ENCODE measurements at regions not wholly inside any gene's neighbourhood (a gene's known extent, or its start where the extent isn't known, plus 50 kb on each side); places are given as distances from the start of the nearest gene placed in this dataset.

DNA sequence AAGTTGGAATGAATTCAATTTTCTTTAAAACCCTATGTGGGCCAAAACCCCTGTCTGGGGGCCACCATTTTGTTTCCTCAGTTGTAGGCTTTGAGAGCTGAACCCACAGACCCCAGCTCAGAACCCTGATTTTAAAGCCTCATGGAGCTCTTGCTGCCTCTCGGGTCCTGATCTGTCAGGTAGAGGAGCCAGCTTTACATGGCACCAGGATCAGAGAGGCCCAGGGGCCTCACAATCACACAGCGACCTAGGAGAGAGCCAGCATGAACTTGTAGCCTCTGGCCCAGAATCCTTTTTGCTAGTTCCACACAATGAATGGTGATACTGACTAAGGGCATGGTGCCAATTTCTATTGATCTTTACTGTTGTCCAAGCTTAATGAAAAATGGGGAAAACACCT, 84.3 kb upstream of the SORCS3 start:
- TF ChIP-seq, protein P1, sequence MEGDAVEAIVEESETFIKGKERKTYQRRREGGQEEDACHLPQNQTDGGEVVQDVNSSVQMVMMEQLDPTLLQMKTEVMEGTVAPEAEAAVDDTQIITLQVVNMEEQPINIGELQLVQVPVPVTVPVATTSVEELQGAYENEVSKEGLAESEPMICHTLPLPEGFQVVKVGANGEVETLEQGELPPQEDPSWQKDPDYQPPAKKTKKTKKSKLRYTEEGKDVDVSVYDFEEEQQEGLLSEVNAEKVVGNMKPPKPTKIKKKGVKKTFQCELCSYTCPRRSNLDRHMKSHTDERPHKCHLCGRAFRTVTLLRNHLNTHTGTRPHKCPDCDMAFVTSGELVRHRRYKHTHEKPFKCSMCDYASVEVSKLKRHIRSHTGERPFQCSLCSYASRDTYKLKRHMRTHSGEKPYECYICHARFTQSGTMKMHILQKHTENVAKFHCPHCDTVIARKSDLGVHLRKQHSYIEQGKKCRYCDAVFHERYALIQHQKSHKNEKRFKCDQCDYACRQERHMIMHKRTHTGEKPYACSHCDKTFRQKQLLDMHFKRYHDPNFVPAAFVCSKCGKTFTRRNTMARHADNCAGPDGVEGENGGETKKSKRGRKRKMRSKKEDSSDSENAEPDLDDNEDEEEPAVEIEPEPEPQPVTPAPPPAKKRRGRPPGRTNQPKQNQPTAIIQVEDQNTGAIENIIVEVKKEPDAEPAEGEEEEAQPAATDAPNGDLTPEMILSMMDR (IDR thresholded peaks at IDR 0.05): no peak
- no peak for TF ChIP-seq POLR2A (IDR thresholded peaks at IDR 0.05)
